AG08396 (cell line): ENCODE measurements at regions not wholly inside any gene's neighbourhood (a gene's known extent, or its start where the extent isn't known, plus 50 kb on each side); places are given as distances from the start of the nearest gene placed in this dataset.

ENCODE experiments used
- DNase-seq: peaks from one replicate; pipeline ENCODE4 v3.0.0; 2012; ENCODE audit warnings: low spot score, mixed read lengths

GRCh38 chr13:62014299-62014698, 598.6 kb upstream of the PCDH20 start:
- DNase-seq, result no peak

GRCh38 chr13:62003452-62003851, 587.8 kb upstream of the PCDH20 start:
- DNase-seq, result no peak

GRCh38 chr13:61994174-61994573, 578.5 kb upstream of the PCDH20 start:
- no peak for DNase-seq

GRCh38 chr13:61989978-61990377, 574.3 kb upstream of the PCDH20 start:
- no peak for DNase-seq

- no peak for DNase-seq
Observed at GRCh38 chr13:61988810-61989209, 573.2 kb upstream of the PCDH20 start.

- DNase-seq, result no peak
Observed at GRCh38 chr13:61975001-61975400, 559.4 kb upstream of the PCDH20 start.

GRCh38 chr13:61965756-61966155, 550.1 kb upstream of the PCDH20 start:
- DNase-seq, result no peak

- no peak for DNase-seq
Observed at GRCh38 chr13:61960981-61961380, 545.3 kb upstream of the PCDH20 start.

- DNase-seq, result no peak
Observed at GRCh38 chr13:61954092-61954491, 538.4 kb upstream of the PCDH20 start.

GRCh38 chr13:61950828-61951227, 535.2 kb upstream of the PCDH20 start:
- no peak for DNase-seq

- DNase-seq, result no peak
Observed at GRCh38 chr13:61944329-61944929, 528.8 kb upstream of the PCDH20 start.

GRCh38 chr13:61935710-61936109, 520.1 kb upstream of the PCDH20 start:
- no peak for DNase-seq

- no peak for DNase-seq
Observed at GRCh38 chr13:61927648-61928047, 512.0 kb upstream of the PCDH20 start.

GRCh38 chr13:61918841-61919240, 503.2 kb upstream of the PCDH20 start:
- DNase-seq, result no peak

- DNase-seq, result no peak
Observed at GRCh38 chr13:61916483-61916882, 500.8 kb upstream of the PCDH20 start.

- DNase-seq, result no peak
Observed at GRCh38 chr13:61913183-61913582, 497.5 kb upstream of the PCDH20 start.

- no peak for DNase-seq
Observed at GRCh38 chr13:61908906-61909615, 493.4 kb upstream of the PCDH20 start.

- DNase-seq, result no peak
Observed at GRCh38 chr13:61905054-61905453, 489.4 kb upstream of the PCDH20 start.

GRCh38 chr13:61901946-61902541, 486.4 kb upstream of the PCDH20 start:
- no peak for DNase-seq

GRCh38 chr13:61900033-61900432, 484.4 kb upstream of the PCDH20 start:
- no peak for DNase-seq

GRCh38 chr13:61898207-61898606, 482.6 kb upstream of the PCDH20 start:
- DNase-seq, result no peak

- DNase-seq, result no peak
Observed at GRCh38 chr13:61891401-61891800, 475.8 kb upstream of the PCDH20 start.

GRCh38 chr13:61884830-61885229, 469.2 kb upstream of the PCDH20 start:
- DNase-seq, result no peak
